Kidney (tissue), 13 donors: ENCODE measurements at regions not wholly inside any gene's neighbourhood (a gene's known extent, or its start where the extent isn't known, plus 50 kb on each side); places are given as distances from the start of the nearest gene placed in this dataset.

Experiments used
- DNase-seq, 5 donors: peaks; one replicate each; pipeline ENCODE4 v3.0.0-alpha.2; 2013 to 2020
- FAIRE-seq: peaks from 2 replicates; lab custom pipeline; 2012; peaks lifted over from hg19 to GRCh38; lab: Jason Lieb, UNC
- H3K27ac ChIP-seq, 2 donors: one replicate each; pipeline ENCODE4 v1.7.0; 2013; ENCODE audit warnings: low read depth in 2 of 2, low read length in 2 of 2, inconsistent platforms in 1 of 2
- H3K27me3 ChIP-seq: one replicate; pipeline ENCODE4 v1.7.1; 2013; ENCODE audit warnings: low read length, inconsistent platforms; ENCODE audit not compliant: control insufficient read depth, insufficient read depth
- H3K36me3 ChIP-seq, 3 donors: one replicate each; pipeline versions ENCODE4 v1.7.0 to v1.7.1; 2013; ENCODE audit warnings: low read length in 3 of 3, control low read depth in 1 of 3, inconsistent platforms in 1 of 3; ENCODE audit not compliant: insufficient read depth in 3 of 3, control insufficient read depth in 2 of 3
- H3K4me1 ChIP-seq, 3 donors: one replicate each; pipeline versions ENCODE4 v1.7.0 to v1.7.1; 2013; ENCODE audit warnings: low read length in 3 of 3, inconsistent platforms in 1 of 3, low read depth in 1 of 3; ENCODE audit not compliant: control insufficient read depth in 2 of 3, insufficient read depth in 2 of 3
- H3K4me3 ChIP-seq, 3 donors: one replicate each; pipeline versions ENCODE4 v1.7.0 to v1.8.1; 2013; ENCODE audit warnings: low read length in 3 of 3, control low read depth in 1 of 3, inconsistent platforms in 1 of 3
- H3K9ac ChIP-seq, 3 donors: one replicate each; pipeline versions ENCODE4 v1.7.0 to v1.7.1; 2013; ENCODE audit warnings: low read length in 3 of 3, control low read depth in 1 of 3, inconsistent platforms in 1 of 3
- H3K9me3 ChIP-seq, 3 donors: one replicate each; pipeline versions ENCODE4 v1.7.0 to v1.7.1; 2013; ENCODE audit warnings: low read length in 3 of 3, control low read depth in 1 of 3, inconsistent platforms in 1 of 3; ENCODE audit not compliant: control insufficient read depth in 2 of 3, insufficient read depth in 1 of 3
- CTCF ChIP-seq: IDR thresholded peaks from 3 replicates; pipeline ENCODE4 v1.5.1; 2012; ENCODE audit warnings: mild to moderate bottlenecking, moderate library complexity, borderline replicate concordance; ENCODE audit not compliant: insufficient read depth; ENCODE audit errors: extremely low read depth
- intact Hi-C: fragments of 100-400 bp; cut with DNase I; formaldehyde crosslinking; loops from one replicate; pipeline ENCODE4 v1.11.1; 2022
- donor health status: control.
- donor health status: control.
- donor health status: control.
- donor health status: control.
- donor health status: control.
- donor health status: DM: yes; HTN: yes; CAD: no.
- donor health status: Normal renal cell carcinoma (clear cell type).

- no peak for FAIRE-seq
- TF ChIP-seq CTCF, result no peak
- no peaks in the 10 kb centered on the region for H3K27me3 ChIP-seq
- H3K27ac ChIP-seq, result no peak overlapping the region
- no peaks in the 10 kb centered on the region for H3K9me3 ChIP-seq
- no peak overlapping the region for H3K4me3 ChIP-seq
- H3K4me1 ChIP-seq, result peaks cover 0 to 4% (median 0%) of the 10 kb centered on the region in 3 donors
- intact Hi-C loops, result no loop called here
- peak in 1 of 5 donors; percentile 56 for DNase-seq
- no peak overlapping the region for H3K9ac ChIP-seq
- H3K36me3 ChIP-seq, result no peaks in the 10 kb centered on the region
These were observed 139.4 kb downstream of the GADD45G start for GRCh38 chr9:89744255-89744648.

GRCh38 chr9:89744730-89745129, 139.9 kb downstream of the GADD45G start:
- Histone ChIP-seq H3K36me3 (no peaks in the 10 kb centered on the region), H3K27me3 (no peaks in the 10 kb centered on the region), H3K9me3 (no peaks in the 10 kb centered on the region), H3K9ac (no peak overlapping the region), H3K4me1 (peaks cover 0 to 4% (median 0%) of the 10 kb centered on the region in 3 donors), H3K27ac (no peak overlapping the region), H3K4me3 (no peak overlapping the region)
- intact Hi-C loops, result no loop called here
- no peak for TF ChIP-seq CTCF
- DNase-seq (peak in 1 of 5 donors; percentile 29), FAIRE-seq (no peak)

GRCh38 chr9:89745601-89746376, 141.0 kb downstream of the GADD45G start:
- no peak overlapping the region for H3K9ac ChIP-seq
- peak in 1 of 5 donors; percentile 41 for DNase-seq
- H3K27ac ChIP-seq, result no peak overlapping the region
- H3K4me3 ChIP-seq, result no peak overlapping the region
- no peak for TF ChIP-seq CTCF
- peaks cover 0 to 4% (median 0%) of the 10 kb centered on the region in 3 donors for H3K4me1 ChIP-seq
- no peaks in the 10 kb centered on the region for H3K27me3 ChIP-seq
- no peaks in the 10 kb centered on the region for H3K36me3 ChIP-seq
- intact Hi-C loops, result no loop called here
- FAIRE-seq, result no peak
- no peaks in the 10 kb centered on the region for H3K9me3 ChIP-seq
